Activated B cell treated with CpG ODN at 0.5 μM for 24 hours (primary cell): ENCODE measurements at regions not wholly inside any gene's neighbourhood (a gene's known extent, or its start where the extent isn't known, plus 50 kb on each side); places are given as distances from the start of the nearest gene placed in this dataset.

Experiments
- ATAC-seq: fragments of 200-7000 bp; cut with Tn5 transposase; one replicate; pipeline ENCODE4 v1.10.0; 2021; ENCODE audit warnings: low read depth, mild to moderate bottlenecking, moderate library complexity
- CTCF ChIA-PET: fragments of 350-600 bp; sonication (Branson Sonifier 250); formaldehyde crosslinking; loops from one replicate; lab custom pipeline; 2021; ENCODE audit warnings: antibody characterized with exemption; lab: Charles Lee
- POLR2A ChIA-PET: fragments of 350-600 bp; sonication (Branson Sonifier 250); formaldehyde crosslinking; loops from one replicate; lab custom pipeline; 2021; ENCODE audit warnings: antibody characterized with exemption; lab: Charles Lee
- DNase-seq: peaks from one replicate; pipeline ENCODE4 v3.0.0; 2022
- H3K27ac Mint-ChIP-seq: one replicate; pipeline ENCODE4 v1.8.0; 2020; ENCODE audit warnings: mixed read lengths
- H3K27me3 Mint-ChIP-seq: one replicate; pipeline ENCODE4 v1.8.0; 2021; ENCODE audit warnings: mixed read lengths
- H3K36me3 Mint-ChIP-seq: one replicate; pipeline ENCODE4 v1.8.0; 2021; ENCODE audit warnings: low read depth, mixed read lengths
- H3K4me1 Mint-ChIP-seq: one replicate; pipeline ENCODE4 v1.8.0; 2021; ENCODE audit warnings: mixed read lengths
- H3K4me3 Mint-ChIP-seq: one replicate; pipeline ENCODE4 v1.8.0; 2020; ENCODE audit warnings: mild to moderate bottlenecking, mixed read lengths
- H3K9me3 Mint-ChIP-seq: one replicate; pipeline ENCODE4 v1.8.0; 2020; ENCODE audit warnings: mixed read lengths
- intact Hi-C: fragments of 100-400 bp; cut with micrococcal nuclease; formaldehyde crosslinking; loops from one replicate; pipeline ENCODE4 v1.15.1; 2024
- TF ChIP-seq, protein P1 (sequence below): fragments of 200-600 bp; IDR thresholded peaks from one replicate; pipeline ENCODE4 v1.8.0; 2022; ENCODE audit warnings: antibody characterized with exemption, mild to moderate bottlenecking

DNA sequence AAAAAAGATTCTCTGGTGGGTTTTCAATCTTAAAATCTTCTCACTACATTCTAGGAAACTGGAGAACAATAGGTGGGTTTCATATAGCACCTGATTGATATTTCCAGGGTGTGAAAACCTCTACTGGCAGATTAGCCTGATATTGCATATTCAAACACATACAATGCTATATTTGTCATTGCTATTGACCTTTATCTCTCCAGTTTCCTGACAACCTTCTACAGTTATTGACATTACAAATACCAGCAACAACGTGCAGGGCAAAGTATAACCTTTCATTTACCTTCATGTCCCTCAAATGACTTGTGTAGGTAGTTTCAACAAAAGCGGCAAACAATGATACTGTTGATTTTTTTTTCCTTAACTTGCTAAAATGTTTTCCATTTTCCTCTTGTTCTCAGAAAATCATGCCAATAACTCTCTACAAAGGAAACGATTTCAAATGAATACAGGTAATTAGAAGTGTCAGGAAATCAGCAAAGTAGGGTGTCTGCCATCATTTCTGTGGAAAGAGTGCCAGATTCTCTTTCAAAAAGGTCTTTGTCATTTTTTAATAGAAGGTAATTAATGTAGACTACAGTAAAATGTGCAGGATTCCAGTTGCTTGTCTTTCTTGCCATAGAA is 72.6 kb upstream of the CDIN1 start:
- H3K36me3 Mint-ChIP-seq = no peaks in the 10 kb centered on the region
- no peaks in the 10 kb centered on the region for H3K4me1 Mint-ChIP-seq
- ChIA-PET POLR2A (no interaction called here), CTCF (no interaction called here)
- ATAC-seq = no peak
- H3K27me3 Mint-ChIP-seq = peaks cover 11% of the 10 kb centered on the region
- TF ChIP-seq, protein P1, sequence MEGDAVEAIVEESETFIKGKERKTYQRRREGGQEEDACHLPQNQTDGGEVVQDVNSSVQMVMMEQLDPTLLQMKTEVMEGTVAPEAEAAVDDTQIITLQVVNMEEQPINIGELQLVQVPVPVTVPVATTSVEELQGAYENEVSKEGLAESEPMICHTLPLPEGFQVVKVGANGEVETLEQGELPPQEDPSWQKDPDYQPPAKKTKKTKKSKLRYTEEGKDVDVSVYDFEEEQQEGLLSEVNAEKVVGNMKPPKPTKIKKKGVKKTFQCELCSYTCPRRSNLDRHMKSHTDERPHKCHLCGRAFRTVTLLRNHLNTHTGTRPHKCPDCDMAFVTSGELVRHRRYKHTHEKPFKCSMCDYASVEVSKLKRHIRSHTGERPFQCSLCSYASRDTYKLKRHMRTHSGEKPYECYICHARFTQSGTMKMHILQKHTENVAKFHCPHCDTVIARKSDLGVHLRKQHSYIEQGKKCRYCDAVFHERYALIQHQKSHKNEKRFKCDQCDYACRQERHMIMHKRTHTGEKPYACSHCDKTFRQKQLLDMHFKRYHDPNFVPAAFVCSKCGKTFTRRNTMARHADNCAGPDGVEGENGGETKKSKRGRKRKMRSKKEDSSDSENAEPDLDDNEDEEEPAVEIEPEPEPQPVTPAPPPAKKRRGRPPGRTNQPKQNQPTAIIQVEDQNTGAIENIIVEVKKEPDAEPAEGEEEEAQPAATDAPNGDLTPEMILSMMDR = no peak
- H3K27ac Mint-ChIP-seq = no peak overlapping the region
- intact Hi-C loops = no loop called here
- no peak overlapping the region for H3K4me3 Mint-ChIP-seq
- no peaks in the 10 kb centered on the region for H3K9me3 Mint-ChIP-seq
- DNase-seq = no peak

GRCh38 chr15:36507458-36507857 is 72.0 kb upstream of the CDIN1 start:
- no peak overlapping the region for H3K4me3 Mint-ChIP-seq
- no peaks in the 10 kb centered on the region for H3K4me1 Mint-ChIP-seq
- peaks cover 11% of the 10 kb centered on the region for H3K27me3 Mint-ChIP-seq
- ChIA-PET CTCF (no interaction called here), POLR2A (no interaction called here)
- ATAC-seq (no peak), DNase-seq (no peak)
- H3K27ac Mint-ChIP-seq = no peak overlapping the region
- no peaks in the 10 kb centered on the region for H3K36me3 Mint-ChIP-seq
- H3K9me3 Mint-ChIP-seq = no peaks in the 10 kb centered on the region
- intact Hi-C loops = no loop called here
- TF ChIP-seq, protein P1 = no peak

GRCh38 chr15:36511594-36511993 is 67.8 kb upstream of the CDIN1 start:
- peaks cover 8% of the 10 kb centered on the region for H3K27me3 Mint-ChIP-seq
- POLR2A ChIA-PET = no interaction called here
- H3K27ac Mint-ChIP-seq = no peak overlapping the region
- TF ChIP-seq, protein P1 = no peak
- no peaks in the 10 kb centered on the region for H3K9me3 Mint-ChIP-seq
- no peaks in the 10 kb centered on the region for H3K4me1 Mint-ChIP-seq
- no peak overlapping the region for H3K4me3 Mint-ChIP-seq
- ATAC-seq (no peak), DNase-seq (no peak)
- intact Hi-C loops = no loop called here
- CTCF ChIA-PET = no interaction called here
- H3K36me3 Mint-ChIP-seq = no peaks in the 10 kb centered on the region

- Mint-ChIP-seq H3K27ac (no peak overlapping the region), H3K36me3 (no peaks in the 10 kb centered on the region), H3K9me3 (no peaks in the 10 kb centered on the region), H3K27me3 (peaks cover 3% of the 10 kb centered on the region), H3K4me1 (no peaks in the 10 kb centered on the region), H3K4me3 (no peak overlapping the region)
- DNase-seq (no peak), ATAC-seq (no peak)
- ChIA-PET CTCF (no interaction called here), POLR2A (no interaction called here)
- intact Hi-C loops = no loop called here
- TF ChIP-seq, protein P1 = no peak
Observed at GRCh38 chr15:36517758-36518157, 61.7 kb upstream of the CDIN1 start.

- ATAC-seq (no peak), DNase-seq (no peak)
- H3K9me3 Mint-ChIP-seq = no peaks in the 10 kb centered on the region
- H3K36me3 Mint-ChIP-seq = no peaks in the 10 kb centered on the region
- TF ChIP-seq, protein P1 = no peak
- no peaks in the 10 kb centered on the region for H3K4me1 Mint-ChIP-seq
- H3K27ac Mint-ChIP-seq = no peak overlapping the region
- intact Hi-C loops = no loop called here
- ChIA-PET CTCF (no interaction called here), POLR2A (no interaction called here)
- peaks cover 3% of the 10 kb centered on the region for H3K27me3 Mint-ChIP-seq
- no peak overlapping the region for H3K4me3 Mint-ChIP-seq
Observed at GRCh38 chr15:36519067-36519466, 60.4 kb upstream of the CDIN1 start.
